ENCODE measurements at regions not wholly inside any gene's neighbourhood (a gene's known extent, or its start where the extent isn't known, plus 50 kb on each side); places are given as distances from the start of the nearest gene placed in this dataset.

DNA sequence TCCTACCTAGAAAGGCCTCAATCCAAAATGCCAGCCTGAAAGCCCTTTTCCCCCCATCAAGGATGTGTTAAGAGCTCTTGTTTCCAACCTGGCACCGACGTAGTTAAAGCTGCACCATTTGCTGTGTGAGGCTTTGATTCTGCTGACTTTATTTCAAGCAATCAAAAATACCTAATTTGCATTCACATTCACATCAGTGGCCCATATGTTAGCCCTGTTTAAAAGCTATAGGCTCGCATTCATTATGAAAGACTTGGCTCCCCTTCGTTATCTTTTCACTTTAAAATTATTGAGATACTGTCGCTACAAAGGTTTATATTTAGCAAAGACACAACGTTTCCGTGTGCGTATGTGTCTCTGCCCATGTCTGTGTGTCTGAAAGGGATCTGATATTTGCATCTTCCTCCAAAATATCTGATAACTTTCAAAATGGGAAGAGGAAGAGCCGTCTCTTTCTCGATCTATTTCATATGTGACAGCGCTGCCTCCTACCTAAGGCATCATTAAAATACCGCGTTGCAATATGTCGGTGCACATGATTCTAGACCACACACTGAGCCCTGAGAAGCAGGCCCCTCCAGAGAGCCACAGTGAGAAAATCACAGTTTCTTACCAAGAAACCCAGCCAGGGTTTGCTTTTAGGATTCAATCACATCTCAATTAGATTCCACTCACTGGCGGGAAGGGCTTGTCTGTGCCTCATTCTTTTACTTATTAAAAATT, 57.1 kb upstream of the ITPRID1 start:
- Histone ChIP-seq H3K4me1 (ENCODE audit: insufficient read depth) (no peaks in the 10 kb centered on the region), H3F3A (ENCODE audit: insufficient read depth) (no peaks in the 10 kb centered on the region), H3K4me3 (no peak overlapping the region), H3K9me3 (ENCODE audit: low read depth) (no peaks in the 10 kb centered on the region), H3K9me2 (ENCODE audit: insufficient read depth) (no peaks in the 10 kb centered on the region), H3K36me3 (ENCODE audit: low read depth) (no peaks in the 10 kb centered on the region), H3K27me3 (replicated peaks; ENCODE audit: insufficient read depth) (no peaks in the 10 kb centered on the region), H2AFZ (no peak overlapping the region), H3K4me2 (ENCODE audit: unreplicated experiment) (no peak overlapping the region), H3K79me2 (ENCODE audit: insufficient read depth) (no peaks in the 10 kb centered on the region), H3K27ac (no peak overlapping the region), H3K9ac (no peak overlapping the region), H4K20me1 (ENCODE audit: insufficient read depth) (no peaks in the 10 kb centered on the region)
- TF ChIP-seq EZH2phosphoT487 (IDR thresholded peaks at IDR 0.05; ENCODE audit: insufficient read depth, low read depth) (no peak), EZH2 (IDR thresholded peaks at IDR 0.05; ENCODE audit: insufficient read depth, poor library complexity, severe bottlenecking) (no peak)
- in situ Hi-C loops (cut with MboI): no loop called here
- DNase-seq: no peak
- 5 to 7% methylated on average over 15 of the region's 15 CpGs for WGBS, 2 experiments (ENCODE audit: low coverage in 1 of 2, low lambda C conversion rate in 2 of 2, missing lambda C conversion rate in 2 of 2)

DNA sequence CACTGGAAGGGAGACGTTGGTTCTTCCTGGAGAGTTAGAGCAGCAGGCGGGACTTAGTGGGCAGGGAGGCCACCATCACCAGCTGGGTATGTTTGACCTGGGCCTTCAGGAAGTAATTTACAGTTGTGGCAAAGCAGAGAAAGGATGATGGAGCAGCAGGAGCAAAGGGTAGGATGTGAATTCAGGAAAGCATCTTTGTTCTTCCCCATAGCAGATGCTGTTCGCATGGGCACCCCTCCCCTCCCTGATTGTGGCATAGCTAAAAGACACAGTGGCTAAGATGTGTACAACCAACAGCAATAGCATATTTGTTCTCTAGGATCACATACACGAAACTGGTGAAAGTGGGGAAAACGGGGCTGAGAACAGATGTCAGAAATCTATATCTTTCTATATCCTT, 56.3 kb upstream of the ITPRID1 start:
- Histone ChIP-seq H3K4me3 (no peak overlapping the region), H3K36me3 (ENCODE audit: low read depth) (no peaks in the 10 kb centered on the region), H3K9me3 (ENCODE audit: low read depth) (no peaks in the 10 kb centered on the region), H3K79me2 (ENCODE audit: insufficient read depth) (no peaks in the 10 kb centered on the region), H3K27ac (no peak overlapping the region), H3K4me1 (ENCODE audit: insufficient read depth) (no peaks in the 10 kb centered on the region), H3K27me3 (replicated peaks; ENCODE audit: insufficient read depth) (no peaks in the 10 kb centered on the region), H3F3A (ENCODE audit: insufficient read depth) (no peaks in the 10 kb centered on the region), H3K4me2 (ENCODE audit: unreplicated experiment) (no peak overlapping the region), H3K9ac (no peak overlapping the region), H4K20me1 (ENCODE audit: insufficient read depth) (no peaks in the 10 kb centered on the region), H3K9me2 (ENCODE audit: insufficient read depth) (no peaks in the 10 kb centered on the region), H2AFZ (no peak overlapping the region)
- TF ChIP-seq EZH2 (IDR thresholded peaks at IDR 0.05; ENCODE audit: insufficient read depth, poor library complexity, severe bottlenecking) (no peak), EZH2phosphoT487 (IDR thresholded peaks at IDR 0.05; ENCODE audit: insufficient read depth, low read depth) (no peak)
- 12 to 24% methylated on average over 5 of the region's 5 CpGs for WGBS, 2 experiments (ENCODE audit: low coverage in 1 of 2, low lambda C conversion rate in 2 of 2, missing lambda C conversion rate in 2 of 2)
- no peak for DNase-seq
- in situ Hi-C loops (cut with MboI): no loop called here

DNA sequence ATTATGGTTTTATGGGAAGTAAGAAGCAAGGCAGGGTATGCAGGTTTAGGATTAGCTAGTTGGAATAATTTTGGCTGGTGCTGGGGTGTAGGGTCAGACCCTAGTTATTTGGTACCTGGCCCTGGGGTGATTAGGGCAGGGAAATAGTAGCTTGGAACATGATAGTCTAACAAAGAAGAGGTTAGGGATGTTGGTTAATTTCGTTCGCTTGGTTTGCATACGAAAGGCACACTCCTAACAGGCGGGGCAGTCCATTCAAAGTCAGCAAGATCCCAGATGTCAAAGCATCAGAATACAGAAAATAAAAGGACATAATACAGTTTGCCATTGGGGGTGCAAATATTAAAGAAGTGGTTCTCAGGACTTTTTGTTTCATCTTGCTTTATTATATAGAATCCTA, 55.7 kb upstream of the ITPRID1 start:
- DNase-seq: no peak
- H2AFZ ChIP-seq: no peak overlapping the region
- WGBS, 2 experiments (ENCODE audit: low coverage in 1 of 2, low lambda C conversion rate in 2 of 2, missing lambda C conversion rate in 2 of 2): 19 to 31% methylated on average over 4 of the region's 4 CpGs
- H3K79me2 ChIP-seq (ENCODE audit: insufficient read depth): no peaks in the 10 kb centered on the region
- no peaks in the 10 kb centered on the region for H3K27me3 ChIP-seq (replicated peaks; ENCODE audit: insufficient read depth)
- H3K9me3 ChIP-seq (ENCODE audit: low read depth): no peaks in the 10 kb centered on the region
- in situ Hi-C loops (cut with MboI): no loop called here
- no peak overlapping the region for H3K9ac ChIP-seq
- TF ChIP-seq EZH2phosphoT487 (IDR thresholded peaks at IDR 0.05; ENCODE audit: insufficient read depth, low read depth) (no peak), EZH2 (IDR thresholded peaks at IDR 0.05; ENCODE audit: insufficient read depth, poor library complexity, severe bottlenecking) (no peak)
- H3K36me3 ChIP-seq (ENCODE audit: low read depth): no peaks in the 10 kb centered on the region
- H3K4me1 ChIP-seq (ENCODE audit: insufficient read depth): no peaks in the 10 kb centered on the region
- no peaks in the 10 kb centered on the region for H3F3A ChIP-seq (ENCODE audit: insufficient read depth)
- H3K9me2 ChIP-seq (ENCODE audit: insufficient read depth): no peaks in the 10 kb centered on the region
- H4K20me1 ChIP-seq (ENCODE audit: insufficient read depth): no peaks in the 10 kb centered on the region
- no peak overlapping the region for H3K4me3 ChIP-seq
- H3K4me2 ChIP-seq (ENCODE audit: unreplicated experiment): no peak overlapping the region
- no peak overlapping the region for H3K27ac ChIP-seq

DNA sequence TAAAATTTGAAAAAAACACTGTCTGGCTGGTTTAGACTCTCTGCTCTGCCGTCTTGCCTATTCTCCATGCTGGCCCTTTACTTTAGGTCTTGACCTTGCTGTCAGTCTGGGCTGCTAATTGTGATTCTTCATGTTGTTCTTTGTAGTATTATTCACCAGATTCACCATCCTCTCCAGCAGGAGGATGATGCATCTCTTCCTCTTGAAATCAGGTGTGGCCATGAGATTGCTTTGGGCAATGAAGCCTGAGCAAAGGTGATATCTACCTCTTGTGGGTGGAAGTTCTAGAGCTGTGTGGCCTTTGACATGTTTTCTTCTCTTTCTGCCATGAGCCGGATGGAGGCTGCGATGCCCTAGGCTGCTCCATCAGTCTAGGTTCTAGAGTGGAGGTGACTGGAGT, 51.3 kb upstream of the ITPRID1 start:
- Histone ChIP-seq H3K79me2 (ENCODE audit: insufficient read depth) (no peaks in the 10 kb centered on the region), H3K9ac (no peak overlapping the region), H2AFZ (no peak overlapping the region), H3K27me3 (replicated peaks; ENCODE audit: insufficient read depth) (no peaks in the 10 kb centered on the region), H3K4me1 (ENCODE audit: insufficient read depth) (no peaks in the 10 kb centered on the region), H3F3A (ENCODE audit: insufficient read depth) (no peaks in the 10 kb centered on the region), H3K27ac (no peak overlapping the region), H3K4me3 (no peak overlapping the region), H3K36me3 (ENCODE audit: low read depth) (no peaks in the 10 kb centered on the region), H4K20me1 (ENCODE audit: insufficient read depth) (no peaks in the 10 kb centered on the region), H3K9me3 (ENCODE audit: low read depth) (no peaks in the 10 kb centered on the region), H3K9me2 (ENCODE audit: insufficient read depth) (no peaks in the 10 kb centered on the region), H3K4me2 (ENCODE audit: unreplicated experiment) (no peak overlapping the region)
- TF ChIP-seq EZH2 (IDR thresholded peaks at IDR 0.05; ENCODE audit: insufficient read depth, poor library complexity, severe bottlenecking) (no peak), EZH2phosphoT487 (IDR thresholded peaks at IDR 0.05; ENCODE audit: insufficient read depth, low read depth) (no peak)
- in situ Hi-C loops (cut with MboI): no loop called here
- no peak for DNase-seq
- 9 to 15% methylated on average over 3 of the region's 3 CpGs for WGBS, 2 experiments (ENCODE audit: low coverage in 1 of 2, low lambda C conversion rate in 2 of 2, missing lambda C conversion rate in 2 of 2)

Measured in GM23248 (cell line).